ENCODE measurements at regions not wholly inside any gene's neighbourhood (a gene's known extent, or its start where the extent isn't known, plus 50 kb on each side); places are given as distances from the start of the nearest gene placed in this dataset.

DNA sequence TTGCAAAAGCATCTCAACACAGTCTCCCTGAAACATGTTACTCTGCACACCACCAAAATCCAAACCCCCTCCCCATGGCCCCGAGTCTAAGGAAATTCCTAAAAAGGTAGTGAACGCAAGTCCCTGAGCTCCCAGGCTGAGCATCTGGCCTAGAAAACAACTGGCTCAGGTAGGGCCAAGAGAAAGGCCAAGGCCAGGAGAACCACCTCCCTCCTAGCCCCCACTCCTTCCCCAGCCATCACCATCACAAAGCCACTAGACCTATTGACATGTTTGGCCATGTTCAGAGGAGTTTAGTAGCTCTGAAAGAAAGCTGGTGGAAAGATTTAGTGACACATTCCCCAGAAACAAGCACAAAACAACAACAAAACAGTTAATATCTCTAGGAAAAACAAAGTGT is 220.0 kb upstream of the PSMD7 start:
- Histone ChIP-seq H3K4me2 (ENCODE audit: extremely low read depth, insufficient read depth, low read length) (no peak overlapping the region), H2AFZ (ENCODE audit: low read length) (no peak overlapping the region), H3K79me2 (ENCODE audit: control insufficient read depth, insufficient read depth, low read length) (no peaks in the 10 kb centered on the region), H4K20me1 (ENCODE audit: control insufficient read depth, extremely low read depth, insufficient read depth, low read length) (no peaks in the 10 kb centered on the region), H3K9ac (ENCODE audit: insufficient read depth, low read length) (no peak overlapping the region), H3K4me1 (ENCODE audit: control insufficient read depth, extremely low read depth, insufficient read depth, low read length) (no peaks in the 10 kb centered on the region), H3K4me3 (replicated peaks in 1 of 4; ENCODE audit: control extremely low read depth in 1 of 4, insufficient read depth in 1 of 4, low read depth in 3 of 4, low read length in 4 of 4) (no peak overlapping the region), H3K9me3 (ENCODE audit: control insufficient read depth, insufficient read depth, low read depth, low read length) (no peaks in the 10 kb centered on the region), H3K36me3 (ENCODE audit: control insufficient read depth, insufficient read depth, low read length) (no peaks in the 10 kb centered on the region), H3K27me3 (ENCODE audit: control insufficient read depth, insufficient read depth, low read length) (no peaks in the 10 kb centered on the region), H3K27ac (ENCODE audit: insufficient read depth, low read length) (no peak overlapping the region)
- TF ChIP-seq EZH2 (IDR thresholded peaks at IDR 0.05; ENCODE audit: low read length, missing control alignments): no peak
- TF ChIP-seq, protein P1, sequence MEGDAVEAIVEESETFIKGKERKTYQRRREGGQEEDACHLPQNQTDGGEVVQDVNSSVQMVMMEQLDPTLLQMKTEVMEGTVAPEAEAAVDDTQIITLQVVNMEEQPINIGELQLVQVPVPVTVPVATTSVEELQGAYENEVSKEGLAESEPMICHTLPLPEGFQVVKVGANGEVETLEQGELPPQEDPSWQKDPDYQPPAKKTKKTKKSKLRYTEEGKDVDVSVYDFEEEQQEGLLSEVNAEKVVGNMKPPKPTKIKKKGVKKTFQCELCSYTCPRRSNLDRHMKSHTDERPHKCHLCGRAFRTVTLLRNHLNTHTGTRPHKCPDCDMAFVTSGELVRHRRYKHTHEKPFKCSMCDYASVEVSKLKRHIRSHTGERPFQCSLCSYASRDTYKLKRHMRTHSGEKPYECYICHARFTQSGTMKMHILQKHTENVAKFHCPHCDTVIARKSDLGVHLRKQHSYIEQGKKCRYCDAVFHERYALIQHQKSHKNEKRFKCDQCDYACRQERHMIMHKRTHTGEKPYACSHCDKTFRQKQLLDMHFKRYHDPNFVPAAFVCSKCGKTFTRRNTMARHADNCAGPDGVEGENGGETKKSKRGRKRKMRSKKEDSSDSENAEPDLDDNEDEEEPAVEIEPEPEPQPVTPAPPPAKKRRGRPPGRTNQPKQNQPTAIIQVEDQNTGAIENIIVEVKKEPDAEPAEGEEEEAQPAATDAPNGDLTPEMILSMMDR (conservative IDR thresholded peaks at IDR 0.05 in 1 of 2, IDR thresholded peaks at IDR 0.05 in 1 of 2; ENCODE audit: low read depth in 1 of 2, low read length in 2 of 2): no peak
- no peak for DNase-seq (ENCODE audit: low read depth in 2 of 2)

DNA sequence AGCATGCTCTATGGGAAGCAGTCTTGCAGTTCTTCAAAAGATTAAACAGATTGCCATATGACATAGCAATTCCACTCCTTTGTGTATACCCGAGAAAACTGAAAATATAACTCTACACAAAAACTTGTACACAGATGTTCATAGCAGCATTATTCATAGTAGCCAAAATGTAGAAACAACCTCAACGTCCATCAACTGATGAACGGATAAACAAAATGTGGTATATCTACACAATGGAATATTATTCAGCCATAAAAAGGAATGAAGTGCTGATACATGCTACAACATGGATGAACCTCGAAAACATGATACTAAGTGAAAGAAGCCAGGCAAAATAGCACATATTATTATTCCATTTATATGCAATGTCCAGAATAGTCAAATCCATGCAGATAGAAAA is 221.2 kb upstream of the PSMD7 start:
- Histone ChIP-seq H2AFZ (ENCODE audit: low read length) (no peak overlapping the region), H3K79me2 (ENCODE audit: control insufficient read depth, insufficient read depth, low read length) (no peaks in the 10 kb centered on the region), H3K9ac (ENCODE audit: insufficient read depth, low read length) (no peak overlapping the region), H3K4me1 (ENCODE audit: control insufficient read depth, extremely low read depth, insufficient read depth, low read length) (no peaks in the 10 kb centered on the region), H3K36me3 (ENCODE audit: control insufficient read depth, insufficient read depth, low read length) (no peaks in the 10 kb centered on the region), H4K20me1 (ENCODE audit: control insufficient read depth, extremely low read depth, insufficient read depth, low read length) (no peaks in the 10 kb centered on the region), H3K4me2 (ENCODE audit: extremely low read depth, insufficient read depth, low read length) (no peak overlapping the region), H3K27me3 (ENCODE audit: control insufficient read depth, insufficient read depth, low read length) (no peaks in the 10 kb centered on the region), H3K27ac (ENCODE audit: insufficient read depth, low read length) (no peak overlapping the region), H3K9me3 (ENCODE audit: control insufficient read depth, insufficient read depth, low read depth, low read length) (no peaks in the 10 kb centered on the region), H3K4me3 (replicated peaks in 1 of 4; ENCODE audit: control extremely low read depth in 1 of 4, insufficient read depth in 1 of 4, low read depth in 3 of 4, low read length in 4 of 4) (no peak overlapping the region)
- DNase-seq (ENCODE audit: low read depth in 2 of 2): no peak
- no peak for TF ChIP-seq EZH2 (IDR thresholded peaks at IDR 0.05; ENCODE audit: low read length, missing control alignments)
- TF ChIP-seq, protein P1 (conservative IDR thresholded peaks at IDR 0.05 in 1 of 2, IDR thresholded peaks at IDR 0.05 in 1 of 2; ENCODE audit: low read depth in 1 of 2, low read length in 2 of 2): no peak

- no peak overlapping the region for H2AFZ ChIP-seq (ENCODE audit: low read length)
- no peak for TF ChIP-seq EZH2 (IDR thresholded peaks at IDR 0.05; ENCODE audit: low read length, missing control alignments)
- TF ChIP-seq, protein P1 (conservative IDR thresholded peaks at IDR 0.05 in 1 of 2, IDR thresholded peaks at IDR 0.05 in 1 of 2; ENCODE audit: low read depth in 1 of 2, low read length in 2 of 2): no peak
Measured at GRCh38 chr16:74073456-74073855, 223.2 kb upstream of the PSMD7 start.

More at GRCh38 chr16:74073456-74073855, 223.2 kb upstream of the PSMD7 start:
- Histone ChIP-seq H3K27me3 (ENCODE audit: control insufficient read depth, insufficient read depth, low read length) (no peaks in the 10 kb centered on the region), H3K27ac (ENCODE audit: insufficient read depth, low read length) (no peak overlapping the region), H3K36me3 (ENCODE audit: control insufficient read depth, insufficient read depth, low read length) (no peaks in the 10 kb centered on the region), H3K9me3 (ENCODE audit: control insufficient read depth, insufficient read depth, low read depth, low read length) (no peaks in the 10 kb centered on the region), H3K9ac (ENCODE audit: insufficient read depth, low read length) (no peak overlapping the region), H3K4me3 (replicated peaks in 1 of 4; ENCODE audit: control extremely low read depth in 1 of 4, insufficient read depth in 1 of 4, low read depth in 3 of 4, low read length in 4 of 4) (no peak overlapping the region), H3K4me1 (ENCODE audit: control insufficient read depth, extremely low read depth, insufficient read depth, low read length) (no peaks in the 10 kb centered on the region), H3K4me2 (ENCODE audit: extremely low read depth, insufficient read depth, low read length) (no peak overlapping the region), H3K79me2 (ENCODE audit: control insufficient read depth, insufficient read depth, low read length) (no peaks in the 10 kb centered on the region), H4K20me1 (ENCODE audit: control insufficient read depth, extremely low read depth, insufficient read depth, low read length) (no peaks in the 10 kb centered on the region)
- DNase-seq (ENCODE audit: low read depth in 2 of 2): peak in 1 of 2 donors; percentile 74

Data from fibroblast of lung (primary cell).